ENCODE measurements at regions not wholly inside any gene's neighbourhood (a gene's known extent, or its start where the extent isn't known, plus 50 kb on each side); places are given as distances from the start of the nearest gene placed in this dataset.
"Not testable (repeated sequence)": the region's sequence is repeated elsewhere in the genome, so short reads cannot be mapped to it uniquely, and the experiment has no call there.

DNA sequence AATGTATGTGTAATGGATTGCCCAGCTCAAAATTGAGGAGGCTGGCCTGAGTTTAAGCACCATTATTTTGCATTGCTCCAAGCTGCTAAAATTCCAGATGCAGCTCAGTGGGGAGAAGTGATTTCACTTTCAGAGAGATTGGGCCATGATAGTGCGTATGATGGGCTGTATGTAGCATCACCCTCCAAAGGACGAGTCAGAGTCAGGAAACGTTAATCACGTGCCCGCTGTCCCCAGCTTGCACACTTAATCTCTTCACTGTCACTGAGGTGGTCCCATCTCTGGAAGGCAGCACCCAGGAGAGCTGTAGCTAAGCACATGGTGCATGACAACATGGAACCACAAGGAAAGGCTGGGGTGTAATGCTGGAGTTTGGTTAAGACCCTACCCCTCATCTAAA is 337.4 kb downstream of the ANAPC1 start:
- not testable (repeated sequence) for DNase-seq

DNA sequence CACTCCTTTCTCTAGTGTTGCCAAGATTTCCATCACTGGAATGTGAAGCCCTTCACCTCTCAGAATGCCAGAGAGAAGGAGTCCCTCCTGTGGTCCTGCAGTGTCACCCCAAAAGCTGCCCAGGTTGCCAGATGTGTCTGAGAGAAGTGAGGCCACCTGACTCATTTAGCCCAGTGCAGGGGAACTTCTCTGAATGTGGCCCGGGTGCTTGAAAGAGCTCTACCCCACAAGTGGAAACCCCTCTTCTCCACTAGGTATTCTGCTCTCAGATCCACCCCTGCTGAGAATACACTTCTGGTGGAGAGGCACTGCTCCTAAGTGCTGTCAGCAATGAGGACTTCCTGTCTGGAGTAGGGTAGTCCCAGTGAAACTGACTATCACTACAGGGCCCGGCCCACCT is 334.8 kb downstream of the ANAPC1 start:
- DNase-seq = not testable (repeated sequence)

DNA sequence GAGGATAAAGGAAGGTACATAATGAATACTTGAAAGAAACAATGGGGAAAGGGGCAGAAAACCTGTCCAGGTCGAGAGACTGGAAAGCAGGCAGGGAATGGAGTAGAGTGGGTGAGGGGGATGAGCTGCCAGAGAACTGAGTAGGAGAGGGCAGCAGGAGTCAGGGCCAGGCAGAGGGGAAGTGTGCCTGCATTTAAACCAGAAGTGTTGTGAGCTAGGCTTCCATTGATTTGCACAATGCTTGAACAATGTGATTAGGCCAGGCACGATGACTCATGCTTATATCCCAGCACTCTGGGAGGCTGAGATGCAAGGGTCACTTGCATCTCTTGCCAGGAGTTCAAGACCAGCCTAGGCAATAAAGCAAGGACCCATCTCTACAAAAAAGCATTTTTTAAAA is 332.6 kb downstream of the ANAPC1 start:
- DNase-seq = not testable (repeated sequence)

DNA sequence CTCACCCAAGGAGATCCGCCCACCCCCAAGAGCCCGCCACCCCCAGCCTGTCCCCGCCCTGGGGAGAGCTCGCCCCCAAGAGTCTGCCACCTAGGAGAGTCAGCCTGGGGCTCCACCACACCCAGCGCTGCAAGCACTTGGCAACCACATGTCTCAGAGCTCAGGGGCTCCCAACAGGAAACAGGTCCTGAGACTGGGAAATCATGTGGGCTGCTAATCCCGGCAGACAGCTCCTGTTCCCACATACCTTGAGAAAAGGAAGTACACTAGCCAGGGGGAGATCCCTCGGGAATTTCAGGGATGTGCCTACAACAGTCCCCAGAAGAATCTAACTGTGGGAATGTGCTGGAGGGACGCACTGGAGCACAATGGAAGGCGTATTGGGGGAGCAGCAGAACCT is 331.4 kb downstream of the ANAPC1 start:
- DNase-seq = not testable (repeated sequence)

DNA sequence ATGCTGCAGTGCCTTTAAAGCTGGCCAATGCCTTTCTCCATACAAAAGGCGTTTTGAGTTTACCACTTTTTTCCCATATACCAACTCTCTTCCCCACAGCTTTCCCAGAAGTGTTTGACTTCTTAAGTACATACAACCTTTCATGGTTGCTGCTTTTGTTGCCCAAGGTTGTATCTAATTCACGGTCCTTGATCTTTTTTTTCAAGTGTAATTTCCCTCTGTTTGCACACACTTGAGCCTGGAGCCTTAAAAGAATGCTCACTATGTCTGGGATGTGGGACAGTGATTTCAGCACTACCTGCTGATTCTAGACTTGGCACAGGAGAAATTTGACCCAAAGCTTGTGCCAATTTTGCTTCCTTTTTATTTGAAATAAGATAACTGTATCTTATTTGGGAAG is 324.7 kb downstream of the ANAPC1 start:
- not testable (repeated sequence) for DNase-seq

DNA sequence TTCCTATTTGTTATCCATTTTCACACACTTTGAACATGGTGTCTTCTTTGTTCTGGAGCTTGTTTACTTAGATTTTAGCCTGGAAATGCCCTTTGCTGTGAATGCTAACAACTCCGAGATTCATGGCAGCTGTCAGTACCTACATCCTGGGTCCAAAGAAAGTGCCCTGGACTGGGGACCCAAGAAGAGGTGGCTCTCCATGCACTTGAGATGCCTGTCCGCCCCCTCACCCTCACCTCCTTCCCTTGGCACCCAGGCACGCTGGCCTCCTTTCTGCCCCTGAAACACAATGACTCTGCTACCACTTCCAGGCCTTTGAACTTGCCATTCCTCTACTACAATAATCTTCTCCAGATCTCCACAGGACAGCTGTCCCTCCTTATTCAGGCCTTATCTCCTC is 324.2 kb downstream of the ANAPC1 start:
- DNase-seq = not testable (repeated sequence)

DNA sequence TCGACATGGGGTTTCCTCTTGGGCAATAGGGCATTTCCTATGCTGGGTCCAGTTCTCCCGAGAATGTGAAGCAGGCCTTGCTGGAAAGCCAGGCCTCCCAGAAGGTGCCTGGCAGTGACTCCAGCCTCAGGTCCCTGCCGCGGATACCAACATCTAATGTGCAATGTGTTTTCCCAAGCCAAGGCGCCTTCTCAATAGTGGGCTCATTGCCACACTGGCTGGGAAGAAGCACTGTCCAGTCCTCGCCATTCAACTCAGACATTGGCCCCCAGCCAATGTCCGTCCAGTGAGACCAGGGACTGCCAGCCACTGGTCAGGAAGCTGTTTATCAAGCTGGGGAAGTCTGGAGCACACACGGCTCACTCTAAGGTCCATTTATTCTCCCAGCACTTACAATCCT is 317.9 kb downstream of the ANAPC1 start:
- not testable (repeated sequence) for DNase-seq

DNA sequence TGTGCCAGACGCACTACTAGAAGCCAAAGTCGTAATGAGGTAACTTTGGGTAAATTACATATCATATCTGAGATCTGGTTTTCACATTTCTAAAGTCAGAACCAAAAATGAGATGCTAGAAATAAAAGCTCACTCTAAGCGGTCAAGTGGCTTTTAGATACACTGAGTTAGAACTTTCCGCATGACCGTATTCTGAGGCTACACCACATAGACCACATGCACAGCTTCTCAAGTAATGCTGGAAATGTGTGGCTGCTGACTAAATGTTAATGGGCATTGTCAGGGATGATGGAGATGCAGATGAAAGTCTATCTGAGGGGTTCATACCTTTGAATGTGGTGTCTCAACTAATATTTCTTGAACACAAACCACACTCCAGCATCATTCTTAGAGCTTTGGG is 316.8 kb downstream of the ANAPC1 start:
- not testable (repeated sequence) for DNase-seq

DNA sequence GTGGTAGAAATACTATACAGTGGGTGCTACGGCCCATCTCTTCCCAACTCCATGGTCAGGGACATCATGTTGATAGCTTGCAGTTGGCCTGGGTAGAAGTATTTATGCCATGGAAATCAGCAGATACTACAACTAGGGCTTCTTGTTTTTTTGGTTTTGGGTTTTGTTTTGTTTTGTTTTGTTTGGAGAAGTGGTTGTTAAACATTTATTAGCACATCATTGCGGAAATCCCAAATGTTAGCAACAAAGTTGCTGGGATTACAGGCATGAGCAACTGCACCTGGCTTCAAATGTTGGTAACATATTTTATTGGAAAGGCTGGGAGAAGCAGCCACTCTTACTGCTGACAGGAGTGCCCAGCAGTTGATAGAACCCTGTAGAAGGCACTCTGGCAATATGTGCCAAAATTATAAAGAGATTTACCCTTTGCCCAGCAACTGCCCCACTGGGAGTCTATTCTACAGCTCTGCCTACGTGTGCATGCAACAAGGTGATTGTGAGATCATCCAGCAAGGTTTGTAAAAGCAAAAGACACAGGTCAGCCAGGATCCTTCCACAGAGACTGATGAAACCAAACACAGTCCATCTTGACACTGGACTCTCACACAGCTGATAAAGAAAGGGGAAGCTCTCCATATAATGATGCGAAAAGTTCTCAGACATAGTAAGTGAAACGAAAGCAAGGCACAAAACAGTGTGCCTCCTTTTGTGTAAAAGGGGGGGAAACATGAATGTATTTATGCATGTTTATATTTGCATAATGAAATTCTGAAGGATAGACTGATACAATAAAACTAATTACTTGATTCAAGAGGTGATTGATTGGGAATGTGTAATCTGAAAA is 314.4 kb downstream of the ANAPC1 start:
- peak; percentile 32 for DNase-seq

DNA sequence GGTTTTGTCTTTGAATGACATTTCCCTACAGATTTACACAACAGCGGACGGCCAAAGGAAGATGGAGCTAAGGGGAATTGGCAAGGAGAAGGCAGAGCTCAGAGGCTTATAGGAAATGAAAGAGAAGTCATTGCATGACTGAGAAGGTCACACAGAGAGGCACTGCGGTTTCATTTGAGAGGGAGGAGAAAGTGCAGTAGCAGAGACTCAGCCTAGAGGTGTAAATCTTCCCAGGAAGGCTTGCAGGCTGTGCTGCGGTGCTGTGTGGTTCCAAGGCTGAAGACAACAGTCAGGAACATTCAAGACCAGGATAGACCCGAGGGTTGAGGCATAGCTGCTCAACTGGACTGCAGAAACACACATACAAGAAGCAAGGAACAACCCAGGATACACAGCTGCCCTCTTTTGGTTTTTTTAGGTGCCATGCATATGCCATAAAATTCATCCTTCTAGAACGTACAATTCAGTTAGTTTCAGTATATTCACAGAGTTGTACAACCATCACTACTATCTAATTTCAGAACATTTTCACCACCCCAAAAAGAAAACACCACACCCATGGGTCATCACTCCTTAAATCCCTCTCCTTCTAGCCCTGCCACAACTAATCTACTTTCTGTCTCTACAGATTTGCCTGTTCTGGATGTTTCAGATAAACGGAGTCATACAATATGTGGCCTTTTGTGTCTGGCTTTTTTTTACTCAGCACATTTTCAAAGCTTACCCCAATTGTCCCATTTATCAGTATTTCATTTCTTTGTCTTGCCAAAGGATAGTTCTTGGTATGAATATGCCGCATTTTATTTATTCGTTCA is 313.5 kb downstream of the ANAPC1 start:
- not testable (repeated sequence) for DNase-seq

DNA sequence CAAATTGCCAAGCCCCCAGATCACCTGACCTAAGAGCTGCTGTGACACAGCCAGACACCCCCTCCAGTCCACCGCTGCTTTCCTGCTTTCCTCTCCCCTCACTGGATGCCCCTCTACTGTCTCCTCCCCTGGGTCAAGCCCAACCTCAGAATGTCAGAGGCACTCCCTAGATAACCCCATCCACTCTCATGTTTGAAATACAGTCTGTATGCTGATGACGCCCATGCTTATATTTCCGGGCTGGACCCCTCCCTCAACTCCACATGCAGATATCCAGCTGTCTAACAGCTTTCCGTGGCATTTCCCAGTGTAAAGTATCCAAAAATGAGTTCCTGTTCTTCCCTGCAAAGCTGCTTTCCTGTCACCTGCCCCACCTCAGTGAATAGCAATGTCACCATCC is 309.2 kb downstream of the ANAPC1 start:
- not testable (repeated sequence) for DNase-seq

DNA sequence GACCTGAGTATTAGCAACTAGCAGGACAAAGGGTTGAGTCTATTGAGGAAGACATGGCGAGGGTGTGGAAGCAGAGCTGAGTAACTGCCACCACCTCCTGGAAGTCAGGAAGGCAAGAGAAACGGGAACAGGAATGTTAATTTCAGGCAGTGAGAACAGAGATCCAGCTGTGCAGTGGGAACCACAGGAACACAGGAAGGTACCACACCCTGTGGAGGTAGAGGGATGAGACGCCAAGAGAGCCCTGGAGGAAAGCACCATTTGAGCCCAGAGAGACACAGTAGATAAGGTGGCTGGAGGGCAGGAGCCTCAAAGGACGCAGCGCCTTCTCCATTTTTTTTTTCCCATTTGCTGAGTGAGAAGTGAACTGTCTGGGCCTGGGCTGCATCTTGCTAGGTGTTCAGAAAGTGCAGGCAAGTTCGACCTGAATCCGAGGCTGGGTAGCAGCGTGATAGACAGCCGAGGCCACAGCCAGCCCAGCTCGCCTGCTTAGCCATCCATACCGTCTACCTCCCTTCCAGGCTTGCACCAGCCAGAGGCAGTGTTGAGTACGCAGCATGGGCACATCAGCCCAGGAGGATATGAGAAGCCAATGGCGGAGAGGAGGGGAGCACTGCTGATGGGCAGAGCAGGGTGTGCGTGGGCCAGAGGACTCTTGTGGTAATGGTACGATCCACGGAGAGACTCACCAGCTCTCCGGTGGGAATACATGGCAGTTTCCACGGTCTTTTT is 306.7 kb downstream of the ANAPC1 start:
- DNase-seq = not testable (repeated sequence)

DNA sequence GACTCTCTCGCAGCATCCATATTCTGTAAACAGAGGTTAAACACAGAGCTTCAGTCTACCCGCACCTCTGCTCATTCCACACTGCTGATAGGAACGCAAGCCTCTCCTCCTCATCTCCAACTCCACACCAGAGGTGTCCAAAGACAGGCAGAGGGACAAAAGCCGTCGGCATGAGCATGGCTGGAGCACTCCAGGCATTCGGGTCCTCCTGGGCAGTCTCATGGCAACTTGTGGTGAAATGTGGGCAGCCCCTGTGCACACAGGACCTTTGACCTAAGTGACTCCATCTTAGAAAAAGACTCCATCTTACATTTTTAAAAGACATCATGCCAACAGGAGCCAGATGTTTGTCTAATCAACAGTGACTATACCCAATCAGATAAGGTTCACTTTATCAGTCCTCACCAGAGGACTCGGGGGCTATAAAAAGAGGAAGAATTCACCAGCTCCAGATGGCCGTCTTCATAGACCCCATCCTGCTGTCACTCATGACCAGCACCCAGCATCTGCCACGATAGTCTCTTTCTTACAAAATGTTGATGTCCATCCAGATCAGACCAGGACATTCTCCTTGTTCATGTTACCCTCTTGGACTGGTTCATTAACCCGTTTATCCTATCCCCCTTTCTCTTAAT is 304.4 kb downstream of the ANAPC1 start:
- not testable (repeated sequence) for DNase-seq

DNA sequence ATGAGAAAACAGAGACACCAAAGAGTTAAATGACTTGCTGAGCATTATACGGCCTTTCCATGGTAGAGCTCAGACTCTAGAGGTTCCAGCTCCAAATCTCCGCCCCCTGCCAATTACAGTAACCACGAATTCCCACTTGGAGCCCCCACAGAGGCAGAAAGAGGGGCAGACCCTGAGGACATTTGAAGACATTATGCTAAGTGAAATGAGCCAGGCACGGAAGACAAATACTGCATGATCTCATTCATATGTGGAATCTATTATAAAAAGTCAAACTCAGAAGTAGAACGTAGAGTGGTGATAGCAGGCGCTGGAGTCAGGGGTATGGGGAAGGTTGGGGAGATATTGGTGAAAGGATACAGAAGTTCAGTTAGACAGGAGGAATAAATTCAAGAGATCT is 303.4 kb downstream of the ANAPC1 start:
- not testable (repeated sequence) for DNase-seq

DNA sequence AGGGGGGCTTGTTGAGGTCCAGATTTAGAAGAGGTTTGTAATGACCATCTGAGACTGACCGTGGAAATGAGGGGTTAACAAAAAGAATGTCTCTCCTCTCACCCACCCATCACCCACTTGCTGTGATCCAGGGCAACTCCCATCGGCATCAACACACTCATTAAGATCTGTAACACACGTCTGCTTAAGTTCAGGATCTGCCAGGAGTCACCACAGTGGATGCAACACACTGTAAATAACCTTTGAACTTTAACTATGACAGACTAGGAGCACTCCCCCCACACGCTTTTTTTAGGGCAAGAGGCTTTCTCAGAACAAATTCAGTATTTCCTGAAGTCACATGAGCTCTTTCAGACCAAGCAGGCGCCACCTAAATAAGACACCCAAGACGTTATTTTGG is 301.9 kb downstream of the ANAPC1 start:
- DNase-seq = peak; percentile 52

DNA sequence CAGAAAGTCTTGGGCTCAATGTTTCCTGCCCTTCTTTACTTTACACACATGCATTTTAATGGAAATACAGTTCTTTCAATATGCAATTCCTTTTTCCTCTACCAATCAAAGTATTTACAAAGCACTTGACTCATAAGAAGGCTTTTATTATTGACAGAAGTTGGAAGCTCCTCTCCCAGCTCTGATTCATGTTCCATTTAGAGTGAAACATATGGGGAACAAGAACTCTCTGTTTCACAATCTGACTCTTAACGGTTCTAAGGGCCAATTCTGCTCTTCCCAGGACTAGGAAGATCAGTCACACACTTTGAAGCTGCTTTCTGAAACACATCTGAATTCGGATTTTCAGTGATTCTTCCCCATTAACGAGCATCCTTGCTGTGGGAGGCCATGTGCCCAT is 300.5 kb downstream of the ANAPC1 start:
- not testable (repeated sequence) for DNase-seq

DNA sequence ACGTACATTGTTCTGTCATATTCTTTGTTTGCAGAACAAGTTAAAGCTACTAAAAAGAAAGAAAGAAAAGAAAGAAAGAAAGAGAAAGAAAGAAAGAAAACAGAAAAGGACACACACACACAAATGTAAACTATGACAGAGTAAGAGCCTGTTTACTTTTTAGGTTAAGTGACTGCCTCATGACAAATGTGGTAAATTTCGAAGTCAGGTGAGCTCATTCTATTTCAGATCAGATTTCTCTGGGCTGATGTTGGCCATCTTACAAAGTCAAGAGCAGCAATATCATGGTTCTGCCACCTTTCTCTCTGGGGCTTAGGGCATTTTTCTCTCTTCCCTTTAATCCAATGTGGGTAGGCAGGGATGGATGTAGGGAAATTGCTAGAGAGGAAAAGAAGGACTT is 299.5 kb downstream of the ANAPC1 start:
- DNase-seq = not testable (repeated sequence)

DNA sequence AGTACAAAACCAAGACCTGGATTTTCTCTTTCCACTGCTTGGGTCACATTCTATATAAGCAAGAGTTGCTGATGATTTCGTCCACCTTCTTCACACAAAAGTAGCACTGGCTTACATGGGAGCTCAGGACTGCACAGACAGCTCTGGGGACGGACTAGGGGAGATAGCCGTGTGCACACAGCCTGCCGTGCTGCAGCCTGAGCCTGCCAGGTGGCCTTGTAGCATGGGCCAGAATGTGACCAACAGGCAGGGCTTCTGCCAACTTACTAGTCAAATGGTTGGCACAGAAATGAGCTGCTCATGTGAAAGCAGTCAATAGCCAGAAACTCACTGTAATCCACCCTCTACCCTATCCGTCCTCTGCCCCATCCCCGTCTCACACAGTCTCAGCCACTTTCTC is 299.0 kb downstream of the ANAPC1 start:
- DNase-seq = not testable (repeated sequence)

DNA sequence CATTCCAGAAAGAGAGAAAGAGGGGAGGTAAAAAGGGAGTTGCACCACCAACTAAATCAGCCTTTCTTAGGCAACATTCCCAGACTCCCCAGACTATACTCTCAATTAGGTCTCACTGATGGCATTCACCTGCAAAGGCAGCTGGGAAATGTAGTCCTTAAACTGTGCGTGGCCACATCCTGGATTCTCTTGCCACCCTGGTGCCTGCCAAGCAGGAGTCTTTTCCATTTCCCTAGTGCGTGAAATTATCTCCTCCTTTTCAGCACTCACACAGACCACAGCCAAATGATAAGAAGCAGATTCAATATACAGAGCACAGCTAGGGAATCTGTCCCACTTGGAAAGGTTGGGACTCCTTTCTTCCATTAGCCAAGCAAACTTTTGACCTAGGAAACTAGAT is 298.0 kb downstream of the ANAPC1 start:
- not testable (repeated sequence) for DNase-seq

DNA sequence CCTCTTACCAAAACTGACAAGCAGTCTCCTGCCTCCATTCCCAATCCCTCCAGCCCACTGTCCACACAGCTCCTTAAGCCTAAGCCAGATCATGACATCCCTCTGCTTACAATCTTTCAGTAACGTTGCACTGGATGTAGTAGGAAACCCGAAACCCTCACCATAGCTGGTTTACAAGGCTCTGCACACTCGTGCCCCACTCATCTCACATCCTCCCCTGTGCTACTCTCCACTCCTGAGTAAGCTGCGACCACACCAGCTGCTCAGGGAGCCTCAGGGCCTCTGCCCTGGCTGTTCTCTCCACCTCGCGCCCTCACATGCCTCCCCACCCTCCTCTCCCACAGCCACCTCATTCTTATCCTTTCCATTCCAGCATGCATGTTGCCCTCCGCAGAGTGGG is 288.9 kb downstream of the ANAPC1 start:
- DNase-seq = not testable (repeated sequence)

DNA sequence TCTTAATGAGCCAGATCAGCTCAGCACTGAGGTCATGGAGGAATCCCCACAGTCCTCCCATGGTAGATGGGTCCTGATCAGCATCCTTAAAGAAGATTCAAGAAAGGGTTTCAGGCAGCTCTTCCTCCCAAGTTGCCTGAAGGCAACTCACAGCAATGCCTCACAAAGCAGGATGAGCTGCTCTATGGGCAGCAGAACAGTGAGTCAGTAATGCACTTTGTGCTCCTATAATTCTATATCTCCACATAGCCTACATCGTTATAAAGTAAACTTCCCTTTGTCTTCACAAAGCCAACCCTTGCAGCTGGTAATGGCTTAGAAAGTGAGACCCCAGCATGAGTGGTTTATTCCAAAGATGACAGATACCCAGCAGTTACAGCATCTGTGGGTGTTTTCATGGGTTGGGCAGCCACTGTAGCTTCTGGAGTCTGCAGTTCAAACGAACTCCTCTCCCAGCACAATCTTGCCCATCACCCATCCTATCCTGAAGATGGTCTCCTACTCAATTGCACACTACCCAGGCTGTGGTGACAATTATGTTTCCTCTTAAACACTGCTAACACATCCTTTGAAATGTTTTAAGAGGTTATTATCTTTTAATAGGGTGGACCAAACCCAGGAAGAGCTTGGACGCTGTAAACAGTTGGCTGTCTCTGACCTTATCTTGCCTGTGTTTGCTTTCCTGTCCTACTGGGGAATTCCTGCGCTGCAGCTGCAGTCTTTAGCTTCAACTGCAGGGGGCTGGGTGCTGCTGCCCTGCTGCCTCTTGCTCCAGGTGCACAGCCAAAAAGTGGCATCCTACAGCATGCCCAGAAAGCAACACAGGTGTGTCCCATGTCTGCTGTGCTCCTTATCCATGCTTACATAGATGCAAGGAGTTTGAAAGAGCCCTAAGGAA is 286.9 kb downstream of the ANAPC1 start:
- DNase-seq = not testable (repeated sequence)

DNA sequence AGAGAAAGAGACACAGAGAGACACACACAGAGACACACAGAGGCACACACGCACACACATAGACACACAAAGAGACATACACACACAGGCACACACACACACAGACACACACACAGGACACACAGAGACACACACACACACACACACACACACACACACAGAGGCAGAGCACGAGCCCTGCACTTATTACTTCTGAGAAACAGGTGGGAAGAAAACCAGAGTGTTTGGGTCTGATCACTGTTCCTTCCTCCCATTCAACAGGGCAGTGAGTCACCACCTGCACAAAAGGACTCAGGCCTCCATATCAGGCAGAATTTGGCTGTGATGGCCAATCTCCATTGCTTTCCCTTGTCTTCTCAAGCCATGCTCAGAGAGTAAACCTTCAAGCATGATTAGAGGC is 285.0 kb downstream of the ANAPC1 start:
- DNase-seq = not testable (repeated sequence)

Data from MV-4-11 (cell line).